PC-3 (cell line): ENCODE measurements at regions not wholly inside any gene's neighbourhood (a gene's known extent, or its start where the extent isn't known, plus 50 kb on each side); places are given as distances from the start of the nearest gene placed in this dataset.

Source experiments
- ATAC-seq: fragments of 200-7000 bp; cut with Tn5 transposase; 2 replicates; pipeline ENCODE4 v1.9.1; 2020; ENCODE audit warnings: mild to moderate bottlenecking, moderate library complexity
- BruUV-seq: library from RNA; stranded (reverse); fragments of 400-500 nt; replicated peaks from 2 replicates; lab custom pipeline; 2021; lab: Mats Ljungman, UMichigan
- CTCF ChIA-PET: fragments of 300-600 bp; sonication (Branson Sonifier 250); formaldehyde crosslinking; loops from one replicate; lab custom pipeline; 2022; ENCODE audit warnings: antibody characterized with exemption; lab: Charles Lee
- POLR2A ChIA-PET: fragments of 300-600 bp; sonication (Branson Sonifier 250); formaldehyde crosslinking; loops from one replicate; lab custom pipeline; 2022; ENCODE audit warnings: antibody characterized with exemption; ENCODE audit not compliant: unreplicated experiment; lab: Charles Lee
- DNase-seq: peaks from one replicate; pipeline ENCODE4 v3.0.0-alpha.2; 2015
- H2AFZ ChIP-seq: fragments of 300-600 bp; sonication (generic); 2 replicates; pipeline ENCODE4 v1.6.0; 2016; ENCODE audit warnings: antibody characterized with exemption, low read length
- H3F3A ChIP-seq: fragments of 300-600 bp; sonication (generic); one replicate; pipeline ENCODE4 v1.6.0; 2017; ENCODE audit warnings: antibody characterized with exemption, low read length, control low read depth, mild to moderate bottlenecking; ENCODE audit not compliant: unreplicated experiment
- H3K27ac ChIP-seq: fragments of 300-600 bp; sonication (generic); 2 replicates; pipeline ENCODE4 v1.5.1; 2016; ENCODE audit warnings: mild to moderate bottlenecking, low read length
- H3K27me3 ChIP-seq: fragments of 300-600 bp; sonication (generic); 2 replicates; pipeline ENCODE4 v1.6.1; 2016; ENCODE audit warnings: low read length, mixed read lengths
- H3K36me3 ChIP-seq: fragments of 300-600 bp; sonication (generic); 2 replicates; pipeline ENCODE4 v1.6.1; 2016; ENCODE audit warnings: low read depth, mixed run types, low read length, mixed read lengths
- H3K4me1 ChIP-seq: fragments of 300-600 bp; sonication (generic); 2 replicates; pipeline ENCODE4 v1.5.1; 2016; ENCODE audit warnings: low read length; ENCODE audit not compliant: insufficient read depth
- H3K4me2 ChIP-seq: fragments of 300-600 bp; sonication (generic); 2 replicates; pipeline ENCODE4 v1.6.0; 2016; ENCODE audit warnings: low read length
- H3K4me3 ChIP-seq: fragments of 300-600 bp; sonication (generic); 2 replicates; pipeline ENCODE4 v1.5.1; 2016; ENCODE audit warnings: mild to moderate bottlenecking, low read length, mixed read lengths
- H3K79me2 ChIP-seq: fragments of 300-600 bp; sonication (generic); 2 replicates; pipeline ENCODE4 v1.6.1; 2017; ENCODE audit warnings: low read length, mixed read lengths
- H3K9ac ChIP-seq: fragments of 300-600 bp; sonication (generic); 2 replicates; pipeline ENCODE4 v1.6.0; 2016; ENCODE audit warnings: mild to moderate bottlenecking, low read length
- H3K9me2 ChIP-seq: fragments of 300-600 bp; sonication (generic); replicated peaks from 2 replicates; pipeline ENCODE4 v1.6.1; 2016; ENCODE audit warnings: mixed run types, low read length, mixed read lengths
- H3K9me3 ChIP-seq: fragments of 300-600 bp; sonication (generic); 2 replicates; pipeline ENCODE4 v1.6.1; 2016; ENCODE audit warnings: low read length, mixed read lengths
- H4K20me1 ChIP-seq: fragments of 300-600 bp; sonication (generic); 2 replicates; pipeline ENCODE4 v1.6.1; 2016; ENCODE audit warnings: low read length, mixed read lengths
- EZH2 ChIP-seq: fragments of 300-600 bp; sonication (generic); IDR thresholded peaks from one replicate; pipeline ENCODE4 v1.6.1; 2017; ENCODE audit warnings: antibody characterized with exemption, mild to moderate bottlenecking, low read length; ENCODE audit not compliant: unreplicated experiment
- EZH2phosphoT487 ChIP-seq: fragments of 300-600 bp; sonication (generic); IDR thresholded peaks from 2 replicates; pipeline ENCODE4 v1.6.1; 2018; ENCODE audit warnings: mild to moderate bottlenecking, antibody characterized with exemption, low read length, borderline replicate concordance
- intact Hi-C: fragments of 100-400 bp; cut with micrococcal nuclease; formaldehyde crosslinking; loops from 2 replicates; pipeline ENCODE4 v1.9.0; 2023
- TF ChIP-seq, protein P1 (sequence below): fragments of 300-600 bp; sonication (generic); conservative IDR thresholded peaks from 2 replicates; pipeline ENCODE4 v1.5.1; 2017; ENCODE audit warnings: antibody characterized with exemption, low read depth, mild to moderate bottlenecking, low read length

DNA sequence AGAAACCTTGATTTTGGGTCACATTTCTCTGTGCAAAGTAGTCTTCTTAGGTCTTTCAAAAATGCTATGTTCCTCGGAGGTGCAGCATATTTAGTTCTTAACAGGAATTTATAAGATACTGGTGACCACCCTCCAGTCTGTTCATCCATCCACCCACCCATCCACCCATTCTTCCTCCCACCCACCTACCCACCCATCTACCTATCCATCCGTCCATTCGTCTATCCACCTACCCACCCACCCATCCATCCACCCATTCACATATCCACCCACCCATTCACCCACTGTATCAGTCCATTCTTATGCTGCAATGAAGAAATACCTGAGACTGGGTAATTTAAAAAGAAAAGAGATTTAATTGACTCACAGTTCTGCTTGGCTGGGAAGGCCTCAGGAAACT lies 74.9 kb downstream of the KCTD15 start:
- no peak for DNase-seq
- Histone ChIP-seq H3K4me1 (no peaks in the 10 kb centered on the region), H3K79me2 (no peaks in the 10 kb centered on the region), H3K4me2 (no peak overlapping the region), H3K9ac (no peak overlapping the region), H3K27ac (no peak overlapping the region), H3K9me3 (no peaks in the 10 kb centered on the region), H2AFZ (no peak overlapping the region), H3K36me3 (no peaks in the 10 kb centered on the region), H3K4me3 (no peak overlapping the region), H3F3A (no peaks in the 10 kb centered on the region), H3K9me2 (no peaks in the 10 kb centered on the region), H4K20me1 (no peaks in the 10 kb centered on the region), H3K27me3 (no peaks in the 10 kb centered on the region)
- no peak for TF ChIP-seq EZH2
- no peak for TF ChIP-seq EZH2phosphoT487
- TF ChIP-seq, protein P1, sequence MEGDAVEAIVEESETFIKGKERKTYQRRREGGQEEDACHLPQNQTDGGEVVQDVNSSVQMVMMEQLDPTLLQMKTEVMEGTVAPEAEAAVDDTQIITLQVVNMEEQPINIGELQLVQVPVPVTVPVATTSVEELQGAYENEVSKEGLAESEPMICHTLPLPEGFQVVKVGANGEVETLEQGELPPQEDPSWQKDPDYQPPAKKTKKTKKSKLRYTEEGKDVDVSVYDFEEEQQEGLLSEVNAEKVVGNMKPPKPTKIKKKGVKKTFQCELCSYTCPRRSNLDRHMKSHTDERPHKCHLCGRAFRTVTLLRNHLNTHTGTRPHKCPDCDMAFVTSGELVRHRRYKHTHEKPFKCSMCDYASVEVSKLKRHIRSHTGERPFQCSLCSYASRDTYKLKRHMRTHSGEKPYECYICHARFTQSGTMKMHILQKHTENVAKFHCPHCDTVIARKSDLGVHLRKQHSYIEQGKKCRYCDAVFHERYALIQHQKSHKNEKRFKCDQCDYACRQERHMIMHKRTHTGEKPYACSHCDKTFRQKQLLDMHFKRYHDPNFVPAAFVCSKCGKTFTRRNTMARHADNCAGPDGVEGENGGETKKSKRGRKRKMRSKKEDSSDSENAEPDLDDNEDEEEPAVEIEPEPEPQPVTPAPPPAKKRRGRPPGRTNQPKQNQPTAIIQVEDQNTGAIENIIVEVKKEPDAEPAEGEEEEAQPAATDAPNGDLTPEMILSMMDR, result no peak
- no peak for ATAC-seq
- CTCF ChIA-PET, result no interaction called here
- no TSS peak for BruUV-seq
- POLR2A ChIA-PET, result no interaction called here
- intact Hi-C loops, result no loop called here

DNA sequence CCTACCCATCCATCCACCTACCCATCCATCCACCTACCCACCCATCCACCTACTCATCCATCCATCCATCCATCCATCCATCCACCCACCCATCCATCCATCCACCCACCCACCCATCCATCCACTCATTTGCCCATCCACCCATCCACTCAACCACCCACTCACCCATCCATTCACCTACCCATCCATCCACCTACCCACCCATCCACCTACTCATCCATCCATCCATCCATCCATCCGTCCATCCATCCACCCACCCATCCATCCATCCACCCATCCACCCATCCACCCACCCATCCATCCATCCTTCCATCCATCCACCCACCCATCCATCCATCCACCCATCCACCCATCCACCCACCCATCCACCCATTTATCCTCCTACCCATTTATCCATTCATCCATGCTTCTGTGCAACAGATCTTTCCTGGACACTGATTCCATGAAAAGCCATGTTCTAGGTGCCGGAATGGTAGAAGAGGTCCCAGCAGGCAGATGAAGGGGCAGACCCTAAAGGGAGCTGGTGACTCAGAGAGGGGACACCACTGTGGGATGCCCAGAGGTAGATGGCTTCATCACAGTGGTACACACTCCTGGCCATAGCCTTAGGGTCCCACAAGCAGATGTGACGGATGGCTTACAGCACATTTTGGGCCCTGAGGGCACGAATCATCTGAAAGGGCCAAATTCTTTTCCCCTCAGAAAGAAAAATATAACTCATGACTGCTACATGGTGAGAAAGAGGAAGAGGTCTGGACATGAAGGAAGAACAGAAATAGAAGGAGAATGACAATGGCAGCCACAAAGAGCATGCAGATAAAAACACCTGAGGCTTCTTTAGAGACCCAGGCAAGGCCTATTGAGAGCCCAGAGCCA lies 76.0 kb downstream of the KCTD15 start:
- H2AFZ ChIP-seq, result no peak overlapping the region
- no peak overlapping the region for H3K4me3 ChIP-seq
- H3K9me2 ChIP-seq, result no peaks in the 10 kb centered on the region
- H3K9ac ChIP-seq, result no peak overlapping the region
- BruUV-seq, result no TSS peak
- no peaks in the 10 kb centered on the region for H3F3A ChIP-seq
- H3K27ac ChIP-seq, result no peak overlapping the region
- intact Hi-C loops, result no loop called here
- DNase-seq, result no peak
- ATAC-seq, result no peak
- H3K4me1 ChIP-seq, result no peaks in the 10 kb centered on the region
- no peaks in the 10 kb centered on the region for H3K79me2 ChIP-seq
- CTCF ChIA-PET, result no interaction called here
- no peaks in the 10 kb centered on the region for H4K20me1 ChIP-seq
- no peaks in the 10 kb centered on the region for H3K9me3 ChIP-seq
- POLR2A ChIA-PET, result no interaction called here
- no peaks in the 10 kb centered on the region for H3K27me3 ChIP-seq
- no peak overlapping the region for H3K4me2 ChIP-seq
- TF ChIP-seq EZH2phosphoT487, result no peak
- no peak for TF ChIP-seq EZH2
- TF ChIP-seq, protein P1, result no peak
- no peaks in the 10 kb centered on the region for H3K36me3 ChIP-seq

DNA sequence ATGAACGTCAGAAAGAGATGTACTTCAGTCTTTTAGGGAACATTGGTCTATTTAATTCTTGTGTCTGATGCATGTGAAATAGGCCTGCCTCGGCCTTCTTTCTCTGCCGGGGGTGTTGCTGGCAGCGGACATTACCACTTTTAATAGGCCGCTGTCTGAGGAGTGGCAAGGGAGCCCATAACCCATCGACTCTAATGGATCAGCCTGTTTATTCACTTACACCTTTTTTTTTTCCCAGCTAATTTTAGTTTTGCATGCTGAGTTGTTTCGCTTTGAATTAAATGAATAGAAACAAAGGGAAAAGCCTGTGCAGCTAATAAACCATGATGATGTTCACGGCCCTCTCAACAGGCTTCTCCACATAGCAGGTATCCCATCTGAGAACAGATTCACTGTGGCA lies 78.4 kb downstream of the KCTD15 start:
- no peak for DNase-seq
- Histone ChIP-seq H3K4me2 (no peak overlapping the region), H3F3A (no peaks in the 10 kb centered on the region), H3K79me2 (no peaks in the 10 kb centered on the region), H3K9me2 (no peaks in the 10 kb centered on the region), H4K20me1 (no peaks in the 10 kb centered on the region), H3K36me3 (no peaks in the 10 kb centered on the region), H3K27me3 (no peaks in the 10 kb centered on the region), H3K27ac (no peak overlapping the region), H3K4me3 (no peak overlapping the region), H3K9me3 (no peaks in the 10 kb centered on the region), H3K9ac (no peak overlapping the region), H2AFZ (no peak overlapping the region), H3K4me1 (no peaks in the 10 kb centered on the region)
- TF ChIP-seq EZH2, result no peak
- TF ChIP-seq, protein P1, result no peak
- TF ChIP-seq EZH2phosphoT487, result no peak
- ChIA-PET POLR2A (no interaction called here), CTCF (no interaction called here)
- ATAC-seq, result no peak
- intact Hi-C loops, result no loop called here
- no TSS peak for BruUV-seq
